Peyer's patch (tissue), 4 donors: ENCODE measurements at regions not wholly inside any gene's neighbourhood (a gene's known extent, or its start where the extent isn't known, plus 50 kb on each side); places are given as distances from the start of the nearest gene placed in this dataset.

Experiments
- DNase-seq, 3 donors: peaks; one replicate each; pipeline ENCODE4 v3.0.0-alpha.2; 2017 to 2019
- H3K27ac ChIP-seq, 4 donors: fragments of 200-600 bp; sonication (generic); one replicate each; pipeline ENCODE4 v1.5.1; 2016 to 2019
- H3K27me3 ChIP-seq, 2 donors: fragments of 200-600 bp; sonication (generic); one replicate each; pipeline ENCODE4 v1.5.1; 2019
- H3K36me3 ChIP-seq, 3 donors: fragments of 200-600 bp; sonication (generic); one replicate each; pipeline ENCODE4 v1.5.1; 2016 to 2019
- H3K4me1 ChIP-seq, 4 donors: fragments of 200-600 bp; sonication (generic); one replicate each; pipeline ENCODE4 v1.5.1; 2016 to 2019
- H3K4me3 ChIP-seq, 4 donors: fragments of 200-600 bp; sonication (generic); 1 replicate in 3 of 4; 2 replicates in 1 of 4; pipeline ENCODE4 v1.5.1; 2016 to 2019; ENCODE audit warnings: mild to moderate bottlenecking in 1 of 4
- H3K9me3 ChIP-seq, 4 donors: fragments of 200-600 bp; sonication (generic); one replicate each; pipeline ENCODE4 v1.5.1; 2016 to 2019; ENCODE audit warnings: mild to moderate bottlenecking in 1 of 4
- POLR2A ChIP-seq, 2 donors: fragments of 450-650 bp; IDR thresholded peaks; one replicate each; pipeline ENCODE4 v1.5.1; 2017; ENCODE audit warnings: antibody characterized with exemption in 2 of 2, mild to moderate bottlenecking in 2 of 2, moderate library complexity in 2 of 2
- TF ChIP-seq, protein P1 (sequence below), 6 experiments: fragments of 450-650 bp in 4 of 6; fragments of 200-600 bp in 2 of 6; sonication (generic) in 1 of 6; IDR thresholded peaks; one replicate each; pipeline ENCODE4 v1.5.1; 2017 to 2019; ENCODE audit warnings: antibody characterized with exemption in 6 of 6, mild to moderate bottlenecking in 3 of 6, moderate library complexity in 1 of 6

DNA sequence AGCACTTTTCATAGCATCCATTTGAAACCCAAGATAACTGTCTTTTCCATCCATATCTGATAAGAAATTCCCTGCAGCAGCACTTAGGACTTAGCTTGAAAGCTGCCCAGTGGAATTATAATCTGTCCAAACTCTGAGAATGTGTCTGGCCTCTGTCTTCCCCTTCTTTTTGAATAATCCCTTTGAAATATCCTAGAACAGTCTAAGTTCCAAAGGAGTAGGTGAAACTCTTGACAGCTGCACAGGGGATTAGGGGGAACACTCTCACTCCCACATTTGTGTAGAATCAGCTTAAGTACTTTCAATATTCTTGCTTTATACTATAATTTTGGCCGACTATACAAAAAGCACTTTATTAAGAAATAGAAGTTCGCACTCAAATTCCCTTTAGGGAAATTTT, 157.7 kb downstream of the PAPSS1 start:
- H3K9me3 ChIP-seq = no peaks in the 10 kb centered on the region
- no peak overlapping the region for H3K27ac ChIP-seq
- TF ChIP-seq, protein P1, sequence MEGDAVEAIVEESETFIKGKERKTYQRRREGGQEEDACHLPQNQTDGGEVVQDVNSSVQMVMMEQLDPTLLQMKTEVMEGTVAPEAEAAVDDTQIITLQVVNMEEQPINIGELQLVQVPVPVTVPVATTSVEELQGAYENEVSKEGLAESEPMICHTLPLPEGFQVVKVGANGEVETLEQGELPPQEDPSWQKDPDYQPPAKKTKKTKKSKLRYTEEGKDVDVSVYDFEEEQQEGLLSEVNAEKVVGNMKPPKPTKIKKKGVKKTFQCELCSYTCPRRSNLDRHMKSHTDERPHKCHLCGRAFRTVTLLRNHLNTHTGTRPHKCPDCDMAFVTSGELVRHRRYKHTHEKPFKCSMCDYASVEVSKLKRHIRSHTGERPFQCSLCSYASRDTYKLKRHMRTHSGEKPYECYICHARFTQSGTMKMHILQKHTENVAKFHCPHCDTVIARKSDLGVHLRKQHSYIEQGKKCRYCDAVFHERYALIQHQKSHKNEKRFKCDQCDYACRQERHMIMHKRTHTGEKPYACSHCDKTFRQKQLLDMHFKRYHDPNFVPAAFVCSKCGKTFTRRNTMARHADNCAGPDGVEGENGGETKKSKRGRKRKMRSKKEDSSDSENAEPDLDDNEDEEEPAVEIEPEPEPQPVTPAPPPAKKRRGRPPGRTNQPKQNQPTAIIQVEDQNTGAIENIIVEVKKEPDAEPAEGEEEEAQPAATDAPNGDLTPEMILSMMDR (IDR thresholded peaks at IDR 0.05) = no peak
- no peak for TF ChIP-seq POLR2A (IDR thresholded peaks at IDR 0.05)
- no peaks in the 10 kb centered on the region for H3K36me3 ChIP-seq
- H3K4me1 ChIP-seq = no peaks in the 10 kb centered on the region
- no peak for DNase-seq
- H3K4me3 ChIP-seq = no peak overlapping the region
- no peaks in the 10 kb centered on the region for H3K27me3 ChIP-seq

DNA sequence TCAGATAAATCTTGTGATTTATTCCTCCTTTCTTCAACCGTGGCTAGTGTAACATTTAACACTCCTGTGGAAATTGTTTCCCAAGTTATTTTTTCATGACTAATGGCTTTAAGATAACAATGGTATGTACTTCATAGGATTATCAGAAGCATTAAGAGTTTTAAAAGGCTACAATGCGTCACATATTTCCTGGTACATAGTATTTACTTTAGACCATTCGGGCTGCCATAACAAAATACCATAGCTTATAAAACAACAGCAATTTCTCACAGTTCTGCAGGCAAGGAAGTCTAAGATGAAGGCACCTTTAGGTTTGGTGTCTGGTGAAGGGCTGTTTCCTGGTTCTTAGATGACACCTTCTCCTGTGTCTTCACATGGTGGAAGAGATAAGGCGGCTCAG, 158.6 kb downstream of the PAPSS1 start:
- Histone ChIP-seq H3K4me1 (no peaks in the 10 kb centered on the region), H3K27me3 (no peaks in the 10 kb centered on the region), H3K9me3 (no peaks in the 10 kb centered on the region), H3K27ac (no peak overlapping the region), H3K4me3 (no peak overlapping the region), H3K36me3 (no peaks in the 10 kb centered on the region)
- DNase-seq = no peak
- TF ChIP-seq POLR2A (IDR thresholded peaks at IDR 0.05) = no peak
- TF ChIP-seq, protein P1 (IDR thresholded peaks at IDR 0.05) = no peak

- no peaks in the 10 kb centered on the region for H3K4me1 ChIP-seq
- H3K27ac ChIP-seq = no peak overlapping the region
- no peaks in the 10 kb centered on the region for H3K36me3 ChIP-seq
- H3K4me3 ChIP-seq = no peak overlapping the region
- no peaks in the 10 kb centered on the region for H3K27me3 ChIP-seq
- no peaks in the 10 kb centered on the region for H3K9me3 ChIP-seq
- TF ChIP-seq, protein P1 (IDR thresholded peaks at IDR 0.05) = no peak
- TF ChIP-seq POLR2A (IDR thresholded peaks at IDR 0.05) = no peak
- no peak for DNase-seq
Measured at GRCh38 chr4:107559653-107560052, 160.4 kb downstream of the PAPSS1 start.

DNA sequence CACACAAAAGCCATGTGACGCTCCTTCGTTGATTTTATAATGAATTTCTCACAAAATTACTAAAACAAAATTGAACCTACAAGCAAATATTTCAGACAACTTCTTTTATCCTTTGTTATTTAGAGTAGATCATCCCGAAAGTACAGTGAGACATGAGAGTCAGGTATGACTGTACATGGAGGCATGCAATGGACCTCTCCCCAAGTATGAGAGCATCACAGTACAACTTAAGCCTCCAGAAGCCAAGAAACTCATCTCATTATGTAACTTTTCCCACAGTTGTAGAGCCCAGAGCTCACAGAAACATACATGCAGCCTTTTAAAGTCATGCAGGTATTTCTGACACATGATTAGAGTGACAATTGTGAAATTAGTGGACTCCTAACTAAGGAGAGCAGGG, 167.7 kb downstream of the PAPSS1 start:
- no peaks in the 10 kb centered on the region for H3K9me3 ChIP-seq
- DNase-seq = no peak
- TF ChIP-seq, protein P1 (IDR thresholded peaks at IDR 0.05) = no peak
- no peak for TF ChIP-seq POLR2A (IDR thresholded peaks at IDR 0.05)
- H3K4me3 ChIP-seq = no peak overlapping the region
- H3K27ac ChIP-seq = no peak overlapping the region
- no peaks in the 10 kb centered on the region for H3K4me1 ChIP-seq
- H3K27me3 ChIP-seq = no peaks in the 10 kb centered on the region
- no peaks in the 10 kb centered on the region for H3K36me3 ChIP-seq

DNA sequence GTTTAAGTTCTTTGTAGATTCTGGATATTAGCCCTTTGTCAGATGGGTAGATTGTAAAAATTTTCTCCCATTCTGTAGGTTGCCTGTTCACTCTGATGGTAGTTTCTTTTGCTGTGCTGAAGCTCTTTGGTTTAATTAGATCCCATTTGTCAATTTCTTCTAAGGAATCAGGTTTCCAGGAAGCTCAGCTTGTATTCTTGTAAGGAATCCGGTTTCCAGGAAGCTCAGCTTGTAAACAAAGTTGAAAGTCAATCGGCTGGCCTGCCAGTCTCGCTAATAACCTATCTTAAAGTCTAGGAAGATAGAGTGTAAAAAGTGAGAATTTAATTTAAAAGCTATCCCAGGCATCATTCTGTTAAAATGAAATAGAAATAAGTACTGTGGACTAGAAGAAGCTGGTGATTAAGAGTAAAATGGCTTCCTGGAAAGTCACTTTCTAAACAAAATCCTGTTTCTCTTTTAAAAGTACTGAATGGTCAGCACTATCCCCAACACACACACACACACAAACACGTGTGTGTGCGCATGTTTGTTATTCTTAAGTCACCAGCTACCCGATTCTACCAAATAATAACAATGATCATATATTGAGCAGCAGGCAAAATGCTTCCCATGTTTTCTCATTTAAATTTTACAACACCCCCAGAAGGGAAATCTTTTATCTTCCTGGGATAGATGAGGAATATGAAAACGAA, 171.7 kb downstream of the PAPSS1 start:
- TF ChIP-seq POLR2A (IDR thresholded peaks at IDR 0.05) = no peak
- TF ChIP-seq, protein P1 (IDR thresholded peaks at IDR 0.05) = no peak
- H3K36me3 ChIP-seq = no peaks in the 10 kb centered on the region
- H3K27me3 ChIP-seq = no peaks in the 10 kb centered on the region
- no peaks in the 10 kb centered on the region for H3K4me1 ChIP-seq
- DNase-seq = no peak
- no peak overlapping the region for H3K27ac ChIP-seq
- H3K4me3 ChIP-seq = no peak overlapping the region
- H3K9me3 ChIP-seq = no peaks in the 10 kb centered on the region

- H3K9me3 ChIP-seq = no peaks in the 10 kb centered on the region
- H3K4me1 ChIP-seq = no peaks in the 10 kb centered on the region
- TF ChIP-seq, protein P1 (IDR thresholded peaks at IDR 0.05) = no peak
- no peak for TF ChIP-seq POLR2A (IDR thresholded peaks at IDR 0.05)
- no peaks in the 10 kb centered on the region for H3K27me3 ChIP-seq
- no peaks in the 10 kb centered on the region for H3K36me3 ChIP-seq
- H3K27ac ChIP-seq = no peak overlapping the region
- no peak overlapping the region for H3K4me3 ChIP-seq
- no peak for DNase-seq
Measured at GRCh38 chr4:107546638-107547037, 173.4 kb downstream of the PAPSS1 start.
